BJ (cell line): ENCODE measurements at regions not wholly inside any gene's neighbourhood (a gene's known extent, or its start where the extent isn't known, plus 50 kb on each side); places are given as distances from the start of the nearest gene placed in this dataset.

Experiments
- CTCF ChIA-PET: fragments of 350-600 bp; formaldehyde crosslinking; extraction: SDS; loops from one replicate; lab custom pipeline; 2021; ENCODE audit warnings: antibody characterized with exemption, inconsistent platforms; lab: Yijun Ruan, JAX
- POLR2A ChIA-PET: fragments of 300-600 bp; sonication (Branson Sonifier 250); formaldehyde crosslinking; extraction: SDS; loops from one replicate; lab custom pipeline; 2021; ENCODE audit warnings: antibody characterized with exemption; lab: Charles Lee
- DNase-seq: peaks from one replicate; pipeline ENCODE4 v3.0.0-alpha.2; 2011; ENCODE audit warnings: low read depth
- H3K27me3 ChIP-seq: 2 replicates; pipeline ENCODE4 v1.6.0; 2011; ENCODE audit warnings: low read length; ENCODE audit not compliant: control insufficient read depth, insufficient read depth
- H3K36me3 ChIP-seq: 2 replicates; pipeline ENCODE4 v1.5.1; 2011; ENCODE audit warnings: low read length; ENCODE audit not compliant: control insufficient read depth, insufficient read depth
- H3K4me3 ChIP-seq: 2 replicates; pipeline ENCODE4 v1.5.1; 2011; ENCODE audit warnings: low read depth, mild to moderate bottlenecking, control low read depth, low read length
- TF ChIP-seq, protein P1 (sequence below): IDR thresholded peaks from 2 replicates; pipeline ENCODE4 v1.5.1; 2011; ENCODE audit warnings: low read depth, mild to moderate bottlenecking, control low read depth, inconsistent platforms, low read length, moderate library complexity; ENCODE audit not compliant: insufficient read depth

GRCh38 chr4:138410266-138410665, 168.1 kb upstream of the SLC7A11 start:
- Histone ChIP-seq H3K36me3 (no peaks in the 10 kb centered on the region), H3K27me3 (no peaks in the 10 kb centered on the region), H3K4me3 (no peak overlapping the region)
- no peak for DNase-seq
- ChIA-PET CTCF (no interaction called here), POLR2A (no interaction called here)
- TF ChIP-seq, protein P1, sequence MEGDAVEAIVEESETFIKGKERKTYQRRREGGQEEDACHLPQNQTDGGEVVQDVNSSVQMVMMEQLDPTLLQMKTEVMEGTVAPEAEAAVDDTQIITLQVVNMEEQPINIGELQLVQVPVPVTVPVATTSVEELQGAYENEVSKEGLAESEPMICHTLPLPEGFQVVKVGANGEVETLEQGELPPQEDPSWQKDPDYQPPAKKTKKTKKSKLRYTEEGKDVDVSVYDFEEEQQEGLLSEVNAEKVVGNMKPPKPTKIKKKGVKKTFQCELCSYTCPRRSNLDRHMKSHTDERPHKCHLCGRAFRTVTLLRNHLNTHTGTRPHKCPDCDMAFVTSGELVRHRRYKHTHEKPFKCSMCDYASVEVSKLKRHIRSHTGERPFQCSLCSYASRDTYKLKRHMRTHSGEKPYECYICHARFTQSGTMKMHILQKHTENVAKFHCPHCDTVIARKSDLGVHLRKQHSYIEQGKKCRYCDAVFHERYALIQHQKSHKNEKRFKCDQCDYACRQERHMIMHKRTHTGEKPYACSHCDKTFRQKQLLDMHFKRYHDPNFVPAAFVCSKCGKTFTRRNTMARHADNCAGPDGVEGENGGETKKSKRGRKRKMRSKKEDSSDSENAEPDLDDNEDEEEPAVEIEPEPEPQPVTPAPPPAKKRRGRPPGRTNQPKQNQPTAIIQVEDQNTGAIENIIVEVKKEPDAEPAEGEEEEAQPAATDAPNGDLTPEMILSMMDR, result no peak

DNA sequence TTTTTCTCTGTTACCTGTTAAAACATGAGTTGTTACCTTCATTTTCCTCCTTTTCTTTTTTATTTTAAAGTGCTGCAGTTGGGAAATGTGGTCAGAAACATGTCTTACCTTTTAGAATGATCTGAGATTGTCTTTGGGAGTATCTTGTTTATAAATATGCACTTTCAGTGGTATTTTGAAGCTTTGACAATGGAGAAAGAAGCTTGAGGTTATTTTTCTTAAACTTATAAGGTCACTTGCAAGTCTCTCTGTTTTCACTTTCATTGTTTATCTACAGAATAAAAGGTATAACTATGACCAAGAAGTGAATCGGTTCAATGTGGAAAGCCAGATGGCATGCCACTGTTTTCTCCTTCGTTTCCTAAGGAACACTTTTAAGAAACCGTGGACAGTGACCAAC, 167.5 kb upstream of the SLC7A11 start:
- no peaks in the 10 kb centered on the region for H3K36me3 ChIP-seq
- no peaks in the 10 kb centered on the region for H3K27me3 ChIP-seq
- DNase-seq, result no peak
- CTCF ChIA-PET, result no interaction called here
- TF ChIP-seq, protein P1, result no peak
- no peak overlapping the region for H3K4me3 ChIP-seq
- POLR2A ChIA-PET, result no interaction called here

DNA sequence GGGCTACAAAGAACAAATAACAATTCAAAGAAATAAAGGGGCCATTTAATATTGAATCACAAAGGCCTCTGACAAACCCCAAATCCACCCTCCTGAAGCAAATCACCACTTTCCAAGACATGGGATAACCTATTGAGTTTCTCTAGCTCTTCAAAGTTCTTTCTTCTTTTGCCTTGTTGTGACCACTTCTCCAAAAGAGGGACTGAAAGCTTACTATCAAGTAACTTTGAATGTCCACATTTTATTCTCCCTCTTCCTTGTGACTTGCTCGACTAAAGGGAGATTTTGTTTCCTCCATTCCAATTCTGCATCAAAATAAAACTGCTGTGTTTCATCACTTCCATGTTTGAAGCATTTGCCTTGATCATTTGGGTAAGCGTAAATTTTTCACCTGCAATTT, 166.6 kb upstream of the SLC7A11 start:
- CTCF ChIA-PET, result no interaction called here
- POLR2A ChIA-PET, result no interaction called here
- DNase-seq, result no peak
- TF ChIP-seq, protein P1, result no peak
- Histone ChIP-seq H3K36me3 (no peaks in the 10 kb centered on the region), H3K27me3 (no peaks in the 10 kb centered on the region), H3K4me3 (no peak overlapping the region)

- no peak for DNase-seq
- CTCF ChIA-PET, result interaction anchor here (0.7 to 1.4 kb wide), 2 partner anchors 9 to 273 kb away, joined by 3 read pairs; no protein-coding TSS in a partner anchor
- TF ChIP-seq, protein P1, result no peak
- POLR2A ChIA-PET, result no interaction called here
- no peak overlapping the region for H3K4me3 ChIP-seq
- no peaks in the 10 kb centered on the region for H3K27me3 ChIP-seq
- no peaks in the 10 kb centered on the region for H3K36me3 ChIP-seq
Measured at GRCh38 chr4:138407329-138407728, 165.2 kb upstream of the SLC7A11 start.

DNA sequence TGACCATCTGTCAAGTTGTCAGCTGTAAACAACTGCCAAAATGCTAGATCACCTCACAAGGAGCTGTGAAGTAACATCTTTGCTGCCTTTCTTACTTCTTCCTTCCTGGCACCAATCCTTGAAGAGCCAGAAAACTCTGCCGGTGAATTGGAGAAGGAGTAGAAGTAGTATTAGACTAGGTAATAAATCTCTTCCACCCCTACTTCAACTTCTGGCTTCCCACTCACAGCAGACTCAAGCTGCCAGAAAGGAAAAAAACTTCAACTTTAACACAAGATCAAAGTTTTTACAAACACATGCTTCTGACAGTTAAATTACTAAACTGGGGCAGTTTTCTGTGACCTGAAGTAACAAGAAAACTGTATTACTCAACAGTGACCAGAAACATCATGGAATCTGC, 164.7 kb upstream of the SLC7A11 start:
- DNase-seq, result no peak

More for the DNA sequence above, 164.7 kb upstream of the SLC7A11 start:
- Histone ChIP-seq H3K27me3 (no peaks in the 10 kb centered on the region), H3K4me3 (no peak overlapping the region), H3K36me3 (no peaks in the 10 kb centered on the region)
- TF ChIP-seq, protein P1, result no peak
- CTCF ChIA-PET, result interaction anchor here (1.4 kb wide), 1 partner anchor 9 kb away, joined by 3 read pairs; no protein-coding TSS in a partner anchor
- POLR2A ChIA-PET, result no interaction called here
